AG09309 (cell line): ENCODE measurements at regions not wholly inside any gene's neighbourhood (a gene's known extent, or its start where the extent isn't known, plus 50 kb on each side); places are given as distances from the start of the nearest gene placed in this dataset.

Source experiments
- DNase-seq: peaks from one replicate; pipeline ENCODE4 v3.0.0-alpha.2; 2010; ENCODE audit warnings: low read depth
- H3K4me3 ChIP-seq: 2 replicates; pipeline ENCODE4 v1.5.1; 2011; ENCODE audit warnings: mild to moderate bottlenecking, low read depth, low read length, moderate library complexity; ENCODE audit not compliant: control insufficient read depth
- TF ChIP-seq, protein P1 (sequence below): IDR thresholded peaks from 2 replicates; pipeline ENCODE4 v1.5.1; 2011; ENCODE audit warnings: mild to moderate bottlenecking, low read depth, low read length, inconsistent platforms; ENCODE audit not compliant: insufficient read depth, control insufficient read depth; ENCODE audit errors: missing control alignments

DNA sequence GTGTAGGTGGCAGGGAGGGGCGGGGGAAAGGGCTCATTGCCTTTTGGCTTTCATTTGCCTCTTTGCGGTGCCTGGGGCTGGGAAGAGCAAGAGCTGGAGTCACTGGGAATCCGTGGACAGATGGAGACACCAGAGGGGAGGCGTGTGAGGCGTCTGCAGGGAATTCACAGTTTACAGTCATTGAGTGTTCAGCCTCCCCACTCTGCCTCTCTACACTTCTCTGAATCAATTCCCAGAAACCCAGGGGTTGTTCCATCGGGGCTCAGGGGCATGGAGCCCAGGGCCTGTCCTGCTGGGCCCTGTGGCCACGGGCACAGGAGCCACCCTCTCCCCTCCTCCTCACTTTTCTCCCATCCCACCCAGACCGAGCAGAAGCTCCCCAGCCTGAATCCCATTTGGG, 160.5 kb upstream of the NAV2 start:
- TF ChIP-seq, protein P1, sequence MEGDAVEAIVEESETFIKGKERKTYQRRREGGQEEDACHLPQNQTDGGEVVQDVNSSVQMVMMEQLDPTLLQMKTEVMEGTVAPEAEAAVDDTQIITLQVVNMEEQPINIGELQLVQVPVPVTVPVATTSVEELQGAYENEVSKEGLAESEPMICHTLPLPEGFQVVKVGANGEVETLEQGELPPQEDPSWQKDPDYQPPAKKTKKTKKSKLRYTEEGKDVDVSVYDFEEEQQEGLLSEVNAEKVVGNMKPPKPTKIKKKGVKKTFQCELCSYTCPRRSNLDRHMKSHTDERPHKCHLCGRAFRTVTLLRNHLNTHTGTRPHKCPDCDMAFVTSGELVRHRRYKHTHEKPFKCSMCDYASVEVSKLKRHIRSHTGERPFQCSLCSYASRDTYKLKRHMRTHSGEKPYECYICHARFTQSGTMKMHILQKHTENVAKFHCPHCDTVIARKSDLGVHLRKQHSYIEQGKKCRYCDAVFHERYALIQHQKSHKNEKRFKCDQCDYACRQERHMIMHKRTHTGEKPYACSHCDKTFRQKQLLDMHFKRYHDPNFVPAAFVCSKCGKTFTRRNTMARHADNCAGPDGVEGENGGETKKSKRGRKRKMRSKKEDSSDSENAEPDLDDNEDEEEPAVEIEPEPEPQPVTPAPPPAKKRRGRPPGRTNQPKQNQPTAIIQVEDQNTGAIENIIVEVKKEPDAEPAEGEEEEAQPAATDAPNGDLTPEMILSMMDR, result no peak
- DNase-seq, result no peak
- H3K4me3 ChIP-seq, result no peak overlapping the region

DNA sequence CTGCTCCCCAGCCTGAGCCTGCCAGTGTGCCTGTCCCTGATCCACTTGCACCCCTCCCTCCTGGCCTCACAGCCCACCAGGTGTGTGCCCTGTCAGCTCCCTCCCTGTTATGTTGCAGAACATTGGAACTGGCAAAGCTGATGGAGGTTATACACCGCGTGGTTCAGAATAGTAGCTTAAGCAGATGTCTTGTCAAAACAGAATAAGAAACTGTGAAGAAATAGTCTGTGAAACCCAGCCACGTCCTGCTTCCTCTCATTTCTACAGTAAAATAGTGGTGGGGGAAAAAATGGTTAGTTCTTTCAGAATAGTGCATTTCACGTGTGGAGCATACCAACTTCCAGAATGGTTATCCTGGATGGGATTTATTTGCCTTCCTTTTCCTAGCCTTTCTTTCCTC, 161.2 kb upstream of the NAV2 start:
- no peak overlapping the region for H3K4me3 ChIP-seq
- TF ChIP-seq, protein P1, result no peak
- no peak for DNase-seq

DNA sequence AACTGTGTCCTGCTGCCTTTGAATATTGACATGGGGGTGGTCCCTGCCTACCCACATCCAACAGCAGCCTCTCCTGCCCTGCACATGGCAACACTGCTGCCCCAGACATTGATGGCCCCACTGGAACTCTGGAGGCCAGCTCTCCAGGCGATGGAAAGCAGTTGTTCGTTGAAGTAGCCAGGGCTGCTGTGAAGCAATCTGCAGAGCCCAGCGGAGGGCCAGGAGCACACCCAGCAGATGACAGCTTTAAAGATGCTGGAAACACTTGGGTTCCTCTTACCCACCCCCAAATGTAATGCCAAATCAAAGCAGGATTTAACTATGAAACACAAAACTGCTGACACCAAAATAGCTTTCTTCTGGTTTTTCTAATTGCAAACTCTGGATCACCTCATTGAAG, 165.6 kb upstream of the NAV2 start:
- DNase-seq, result no peak
- TF ChIP-seq, protein P1, result no peak
- H3K4me3 ChIP-seq, result no peak overlapping the region

DNA sequence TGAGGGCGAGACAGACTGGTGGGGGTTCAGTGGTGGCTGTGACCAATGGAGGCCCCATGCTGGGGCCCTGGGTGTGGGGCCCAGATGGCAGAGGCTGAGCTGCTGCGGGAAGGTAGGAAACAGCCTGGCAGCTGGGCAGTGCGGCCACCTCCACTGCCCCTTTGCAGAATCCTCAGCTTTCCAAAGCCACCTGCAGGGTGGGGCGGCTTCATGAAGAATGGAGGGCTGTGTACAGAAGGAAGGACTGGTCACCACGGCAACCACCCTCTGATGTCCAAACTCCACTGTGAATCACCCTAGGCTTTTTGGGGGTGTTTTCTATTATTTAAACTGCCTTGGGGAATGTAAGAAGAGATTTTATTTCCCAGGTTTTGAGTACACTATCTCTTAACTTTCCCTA, 166.3 kb upstream of the NAV2 start:
- DNase-seq, result no peak
- no peak overlapping the region for H3K4me3 ChIP-seq
- TF ChIP-seq, protein P1, result no peak

DNA sequence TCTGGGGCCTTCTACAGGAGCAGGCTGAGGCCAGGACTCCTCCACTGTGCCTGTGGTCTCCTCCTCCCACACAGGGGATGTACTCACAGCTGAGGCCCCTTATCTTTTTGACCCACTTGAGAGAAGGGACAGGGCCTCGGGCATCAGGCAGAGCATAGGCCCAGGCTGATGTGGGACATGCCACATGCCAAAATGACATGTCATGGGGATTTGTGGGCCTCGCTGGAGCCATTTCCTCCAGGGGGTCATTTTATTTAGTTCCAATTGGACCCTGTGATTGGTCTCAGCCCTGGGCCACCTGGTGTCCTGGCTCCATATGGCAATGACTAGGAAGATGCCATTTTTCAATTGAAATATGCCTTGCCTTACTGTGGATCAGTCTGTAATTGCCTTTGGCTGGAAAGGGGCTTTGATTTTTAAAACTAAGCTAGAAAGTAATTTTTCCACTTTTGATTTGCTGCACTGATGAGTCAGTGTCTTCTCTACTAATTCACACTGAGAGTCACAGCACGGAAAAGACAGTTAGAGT, 171.1 kb upstream of the NAV2 start:
- TF ChIP-seq, protein P1, result no peak

DNA sequence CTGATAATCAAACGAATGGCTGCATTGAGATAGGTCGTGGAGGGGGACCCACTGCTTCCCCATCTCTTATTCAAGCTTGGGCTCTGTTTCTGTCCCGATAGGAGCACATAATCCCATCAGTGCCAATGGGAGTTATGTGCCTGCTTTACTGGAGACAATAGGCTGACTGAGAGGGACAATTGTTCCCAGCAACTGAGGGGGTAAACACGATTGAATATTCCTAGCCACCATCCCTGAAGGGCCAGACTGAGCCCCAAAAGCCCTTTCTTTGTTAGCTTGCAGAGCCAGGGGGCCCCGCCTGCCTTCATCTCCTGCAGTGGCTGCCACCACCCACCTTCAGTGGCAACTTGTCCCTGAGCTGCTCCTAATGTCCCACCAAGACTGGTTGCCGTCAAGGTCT, 172.8 kb upstream of the NAV2 start:
- TF ChIP-seq, protein P1, result no peak
- DNase-seq, result no peak
- H3K4me3 ChIP-seq, result no peak overlapping the region

More for the DNA sequence above, 171.1 kb upstream of the NAV2 start:
- H3K4me3 ChIP-seq, result no peak overlapping the region
- DNase-seq, result no peak
